ENCODE measurements at regions not wholly inside any gene's neighbourhood (a gene's known extent, or its start where the extent isn't known, plus 50 kb on each side); places are given as distances from the start of the nearest gene placed in this dataset.
A peak's percentile ranks its signal among the peaks of the same experiment; 100 is the strongest.

GRCh38 chr13:34358811-34359513 is 541.0 kb downstream of the RFC3 start:
- 65 to 76% methylated on average over 2 of the region's 2 CpGs for WGBS, 2 donors

GRCh38 chr13:34360702-34361101 is 542.8 kb downstream of the RFC3 start:
- TF ChIP-seq CTCF (IDR thresholded peaks at IDR 0.05): no peak
- TF ChIP-seq POLR2A (IDR thresholded peaks at IDR 0.05): no peak
- intact Hi-C loops (cut with DNase I): no loop called here
- H3K36me3 ChIP-seq: no peaks in the 10 kb centered on the region

More at GRCh38 chr13:34358811-34359513, 541.0 kb downstream of the RFC3 start:
- Histone ChIP-seq H3K4me3 (replicated peaks in 1 of 3) (no peak overlapping the region), H3K27ac (no peak overlapping the region), H3K9me3 (no peaks in the 10 kb centered on the region), H3K4me1 (no peaks in the 10 kb centered on the region), H3K27me3 (no peaks in the 10 kb centered on the region), H3K36me3 (no peaks in the 10 kb centered on the region)
- intact Hi-C loops (cut with DNase I): no loop called here
- TF ChIP-seq POLR2A (IDR thresholded peaks at IDR 0.05) (no peak), CTCF (IDR thresholded peaks at IDR 0.05) (no peak)
- no peak for DNase-seq

GRCh38 chr13:34361560-34361959 is 543.6 kb downstream of the RFC3 start:
- no peaks in the 10 kb centered on the region for H3K9me3 ChIP-seq
- H3K27me3 ChIP-seq: no peaks in the 10 kb centered on the region
- TF ChIP-seq POLR2A (IDR thresholded peaks at IDR 0.05): no peak
- no peak for TF ChIP-seq CTCF (IDR thresholded peaks at IDR 0.05)
- H3K4me3 ChIP-seq (replicated peaks in 1 of 3): no peak overlapping the region
- no peaks in the 10 kb centered on the region for H3K4me1 ChIP-seq
- DNase-seq: no peak
- 72 to 83% methylated on average over 4 of the region's 4 CpGs for WGBS, 2 donors
- no peaks in the 10 kb centered on the region for H3K36me3 ChIP-seq
- H3K27ac ChIP-seq: no peak overlapping the region
- intact Hi-C loops (cut with DNase I): no loop called here

More at GRCh38 chr13:34360702-34361101, 542.8 kb downstream of the RFC3 start:
- Histone ChIP-seq H3K4me3 (replicated peaks in 1 of 3) (no peak overlapping the region), H3K27ac (no peak overlapping the region), H3K4me1 (no peaks in the 10 kb centered on the region), H3K9me3 (no peaks in the 10 kb centered on the region), H3K27me3 (no peaks in the 10 kb centered on the region)
- no peak for DNase-seq

GRCh38 chr13:34363266-34363665 is 545.3 kb downstream of the RFC3 start:
- intact Hi-C loops (cut with DNase I): no loop called here
- H3K27me3 ChIP-seq: no peaks in the 10 kb centered on the region
- 88 to 89% methylated on average over 4 of the region's 4 CpGs for WGBS, 2 donors
- no peaks in the 10 kb centered on the region for H3K4me1 ChIP-seq
- H3K4me3 ChIP-seq (replicated peaks in 1 of 3): no peak overlapping the region
- H3K36me3 ChIP-seq: no peaks in the 10 kb centered on the region
- H3K9me3 ChIP-seq: no peaks in the 10 kb centered on the region
- no peak for DNase-seq
- no peak overlapping the region for H3K27ac ChIP-seq
- TF ChIP-seq CTCF (IDR thresholded peaks at IDR 0.05): no peak
- TF ChIP-seq POLR2A (IDR thresholded peaks at IDR 0.05): no peak

GRCh38 chr13:34364633-34365032 is 546.7 kb downstream of the RFC3 start:
- H3K4me3 ChIP-seq (replicated peaks in 1 of 3): no peak overlapping the region
- no peaks in the 10 kb centered on the region for H3K36me3 ChIP-seq
- no peaks in the 10 kb centered on the region for H3K4me1 ChIP-seq
- intact Hi-C loops (cut with DNase I): no loop called here
- no peak overlapping the region for H3K27ac ChIP-seq
- H3K27me3 ChIP-seq: no peaks in the 10 kb centered on the region
- peak in 1 of 2 donors; percentile 5 for DNase-seq
- no peaks in the 10 kb centered on the region for H3K9me3 ChIP-seq
- TF ChIP-seq CTCF (IDR thresholded peaks at IDR 0.05) (no peak), POLR2A (IDR thresholded peaks at IDR 0.05) (no peak)
- WGBS, 2 donors: 79 to 91% methylated on average over 1 of the region's 1 CpG

Data from thyroid gland (tissue), 4 donors.